Naive thymus-derived CD4-positive, alpha-beta T cell (primary cell): ENCODE measurements at regions not wholly inside any gene's neighbourhood (a gene's known extent, or its start where the extent isn't known, plus 50 kb on each side); places are given as distances from the start of the nearest gene placed in this dataset.

Experiments used
- ATAC-seq: fragments of 150-1000 bp; cut with Tn5 transposase; 2 replicates; pipeline ENCODE4 v1.10.0; 2021; ENCODE audit warnings: mild to moderate bottlenecking, moderate library complexity
- CTCF ChIA-PET: fragments of 350-600 bp; sonication (Branson Sonifier 250); formaldehyde crosslinking; loops from one replicate; lab custom pipeline; 2021; ENCODE audit warnings: antibody characterized with exemption; lab: Charles Lee
- POLR2A ChIA-PET: fragments of 350-600 bp; sonication (Branson Sonifier 250); formaldehyde crosslinking; loops from one replicate; lab custom pipeline; 2021; ENCODE audit warnings: antibody characterized with exemption, inconsistent platforms; lab: Charles Lee
- DNase-seq, 9 donors: peaks; one replicate each; pipeline versions ENCODE4 v3.0.0 to v3.0.0-alpha.2; 2020 to 2022; ENCODE audit warnings: mixed read lengths in 1 of 9
- H3K27ac ChIP-seq: one replicate; pipeline ENCODE4 v1.7.0; 2013; ENCODE audit warnings: mild to moderate bottlenecking, low read depth, low read length, moderate library complexity
- H3K27me3 ChIP-seq, 2 donors: one replicate each; pipeline ENCODE4 v1.7.0; 2013; ENCODE audit warnings: low read length in 2 of 2, mild to moderate bottlenecking in 2 of 2, moderate library complexity in 2 of 2; ENCODE audit not compliant: control insufficient read depth in 2 of 2, insufficient read depth in 2 of 2
- H3K36me3 ChIP-seq, 3 experiments: 1 replicate in 2 of 3; 2 replicates in 1 of 3; pipeline ENCODE4 v1.7.0; 2013; ENCODE audit warnings: low read length in 3 of 3, mild to moderate bottlenecking in 3 of 3, moderate library complexity in 1 of 3; ENCODE audit not compliant: insufficient read depth in 3 of 3, control insufficient read depth in 2 of 3
- H3K4me1 ChIP-seq, 2 donors: one replicate each; pipeline ENCODE4 v1.7.0; 2013; ENCODE audit warnings: low read length in 2 of 2, mild to moderate bottlenecking in 2 of 2, moderate library complexity in 1 of 2; ENCODE audit not compliant: control insufficient read depth in 2 of 2, insufficient read depth in 2 of 2
- H3K4me3 ChIP-seq: 2 replicates; pipeline ENCODE4 v1.7.0; 2013; ENCODE audit warnings: mild to moderate bottlenecking, low read length
- H3K9me3 ChIP-seq, 3 experiments: 1 replicate in 2 of 3; 2 replicates in 1 of 3; pipeline ENCODE4 v1.7.0; 2013; ENCODE audit warnings: low read length in 3 of 3; ENCODE audit not compliant: control insufficient read depth in 2 of 3
- H3K27ac Mint-ChIP-seq, 9 donors: one replicate each; pipeline ENCODE4 v1.8.0; 2020 to 2022; ENCODE audit warnings: mixed read lengths in 9 of 9, mild to moderate bottlenecking in 8 of 9, moderate library complexity in 5 of 9, inconsistent platforms in 2 of 9
- H3K27me3 Mint-ChIP-seq, 5 donors: one replicate each; pipeline ENCODE4 v1.8.0; 2021 to 2022; ENCODE audit warnings: mixed read lengths in 5 of 5, mild to moderate bottlenecking in 1 of 5
- H3K36me3 Mint-ChIP-seq, 5 donors: one replicate each; pipeline ENCODE4 v1.8.0; 2020 to 2022; ENCODE audit warnings: mixed read lengths in 5 of 5, mild to moderate bottlenecking in 3 of 5, inconsistent platforms in 1 of 5
- H3K4me1 Mint-ChIP-seq, 7 donors: one replicate each; pipeline ENCODE4 v1.8.0; 2020 to 2022; ENCODE audit warnings: mixed read lengths in 7 of 7, mild to moderate bottlenecking in 3 of 7, inconsistent platforms in 1 of 7
- H3K4me3 Mint-ChIP-seq, 10 donors: one replicate each; pipeline ENCODE4 v1.8.0; 2020 to 2022; ENCODE audit warnings: mild to moderate bottlenecking in 10 of 10, mixed read lengths in 10 of 10, moderate library complexity in 6 of 10, inconsistent platforms in 2 of 10
- H3K9me3 Mint-ChIP-seq, 11 donors: one replicate each; pipeline ENCODE4 v1.8.0; 2020 to 2022; ENCODE audit warnings: mixed read lengths in 11 of 11, mild to moderate bottlenecking in 4 of 11, inconsistent platforms in 1 of 11, moderate library complexity in 1 of 11
- intact Hi-C, 2 donors: fragments of 100-400 bp; cut with micrococcal nuclease; formaldehyde crosslinking; loops; one replicate each; pipeline ENCODE4 v1.15.1; 2023

DNA sequence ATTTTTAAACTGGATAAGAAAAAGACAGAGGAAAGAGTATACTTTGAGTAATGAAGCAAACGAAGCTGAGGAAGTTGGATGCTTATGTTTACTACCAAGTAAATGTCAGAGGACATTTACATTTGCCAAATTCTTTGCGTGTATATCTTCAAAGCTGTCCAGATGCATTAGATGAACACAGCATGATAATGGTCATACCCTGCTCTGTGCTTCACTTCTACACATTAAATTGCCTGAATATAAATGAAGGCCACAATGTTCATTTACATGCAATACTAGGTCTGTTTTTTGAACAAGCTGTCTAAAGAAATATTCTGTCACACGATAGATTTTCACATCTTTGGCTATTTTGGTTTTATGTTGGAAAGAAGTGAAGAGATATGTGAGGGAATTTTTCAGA lies 405.8 kb upstream of the ADAMTS9 start:
- no peaks in the 10 kb centered on the region for H3K4me1 Mint-ChIP-seq
- H3K36me3 ChIP-seq: no peaks in the 10 kb centered on the region
- ATAC-seq (no peak), DNase-seq (no peak)
- H3K9me3 ChIP-seq: no peaks in the 10 kb centered on the region
- no peaks in the 10 kb centered on the region for H3K27me3 Mint-ChIP-seq
- no peaks in the 10 kb centered on the region for H3K4me1 ChIP-seq
- intact Hi-C loops: no loop called here
- POLR2A ChIA-PET: no interaction called here
- H3K4me3 Mint-ChIP-seq: no peak overlapping the region
- H3K27ac ChIP-seq: no peak overlapping the region
- CTCF ChIA-PET: no interaction called here
- no peaks in the 10 kb centered on the region for H3K36me3 Mint-ChIP-seq
- H3K27ac Mint-ChIP-seq: no peak overlapping the region
- no peak overlapping the region for H3K4me3 ChIP-seq
- H3K9me3 Mint-ChIP-seq: peaks cover 0 to 6% (median 0%) of the 10 kb centered on the region in 11 donors
- no peaks in the 10 kb centered on the region for H3K27me3 ChIP-seq

DNA sequence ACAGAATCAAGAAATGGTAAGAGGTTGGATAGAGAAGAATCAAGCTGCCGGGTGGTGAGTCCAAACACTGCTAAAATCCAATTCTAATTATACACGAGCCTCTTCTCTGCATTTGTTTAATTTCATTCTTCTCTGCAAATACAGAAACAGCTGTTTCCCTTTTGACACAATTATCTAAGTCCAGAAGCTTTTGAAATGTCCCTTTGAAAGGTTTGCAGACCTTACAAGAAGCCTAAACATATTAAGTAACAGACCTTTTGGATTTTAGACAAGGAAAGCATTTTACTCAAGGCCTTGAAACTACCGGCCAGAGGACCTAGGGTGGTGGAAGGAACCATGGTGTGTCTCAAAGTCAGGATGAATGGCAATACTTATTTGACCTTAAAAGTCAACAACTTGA lies 403.8 kb upstream of the ADAMTS9 start:
- CTCF ChIA-PET: no interaction called here
- H3K4me1 Mint-ChIP-seq: no peaks in the 10 kb centered on the region
- H3K4me1 ChIP-seq: no peaks in the 10 kb centered on the region

DNA sequence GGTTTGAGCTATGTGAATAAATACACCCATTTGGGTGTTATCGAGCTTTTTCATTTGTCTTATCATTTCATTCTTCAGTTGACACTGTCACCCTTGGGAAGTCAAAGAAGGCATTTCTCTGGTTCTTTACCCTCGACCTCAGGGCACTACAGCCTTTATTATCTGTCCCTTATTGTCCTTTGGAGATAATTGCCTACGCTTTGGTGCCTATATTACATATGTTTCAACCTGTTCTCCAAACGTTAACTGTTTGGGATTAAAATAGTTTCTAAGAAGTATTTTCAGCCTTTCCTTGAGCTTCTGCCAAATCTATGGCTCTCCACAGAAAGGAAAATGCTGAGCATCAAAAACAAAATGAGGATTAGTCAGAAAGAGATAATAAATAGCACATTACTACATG lies 395.4 kb upstream of the ADAMTS9 start:
- Histone ChIP-seq H3K27ac (no peak overlapping the region), H3K36me3 (no peaks in the 10 kb centered on the region), H3K4me1 (no peaks in the 10 kb centered on the region), H3K4me3 (no peak overlapping the region), H3K9me3 (no peaks in the 10 kb centered on the region), H3K27me3 (no peaks in the 10 kb centered on the region)
- DNase-seq: no peak
- Mint-ChIP-seq H3K36me3 (no peaks in the 10 kb centered on the region), H3K27ac (no peak overlapping the region), H3K9me3 (peaks cover 1 to 13% (median 7%) of the 10 kb centered on the region in 11 donors), H3K4me1 (no peaks in the 10 kb centered on the region), H3K27me3 (no peaks in the 10 kb centered on the region), H3K4me3 (no peak overlapping the region)
- intact Hi-C loops: no loop called here
- no peak for ATAC-seq
- ChIA-PET CTCF (no interaction called here), POLR2A (no interaction called here)

More for the DNA sequence above, 403.8 kb upstream of the ADAMTS9 start:
- no peaks in the 10 kb centered on the region for H3K36me3 Mint-ChIP-seq
- no peaks in the 10 kb centered on the region for H3K9me3 ChIP-seq
- no peaks in the 10 kb centered on the region for H3K27me3 Mint-ChIP-seq
- intact Hi-C loops: no loop called here
- H3K9me3 Mint-ChIP-seq: peaks cover 0 to 11% (median 3%) of the 10 kb centered on the region in 11 donors
- no peaks in the 10 kb centered on the region for H3K27me3 ChIP-seq
- no peak overlapping the region for H3K4me3 Mint-ChIP-seq
- POLR2A ChIA-PET: no interaction called here
- H3K36me3 ChIP-seq: no peaks in the 10 kb centered on the region
- H3K27ac Mint-ChIP-seq: no peak overlapping the region
- ATAC-seq: no peak
- H3K4me3 ChIP-seq: no peak overlapping the region
- DNase-seq: no peak
- no peak overlapping the region for H3K27ac ChIP-seq

DNA sequence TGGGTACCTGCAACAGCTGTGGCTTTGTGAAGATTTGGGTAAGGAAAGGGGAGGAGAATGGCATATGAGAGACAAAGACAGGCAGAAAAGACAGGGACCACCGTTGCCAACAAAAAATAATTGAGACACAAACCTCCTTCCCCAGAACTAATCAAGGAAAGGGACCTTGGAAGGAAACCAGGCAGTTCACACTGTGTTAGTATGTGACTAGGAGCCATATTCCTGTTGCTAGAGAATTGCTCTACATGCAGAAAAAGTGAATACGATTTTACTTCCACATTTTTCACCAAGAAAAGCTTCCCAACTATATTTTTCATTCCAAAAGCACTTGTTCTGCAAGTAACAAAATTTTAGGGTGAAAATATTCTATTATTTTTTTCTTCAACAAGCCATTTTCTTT lies 393.7 kb upstream of the ADAMTS9 start:
- intact Hi-C loops: no loop called here
- H3K36me3 ChIP-seq: no peaks in the 10 kb centered on the region
- Mint-ChIP-seq H3K27ac (no peak overlapping the region), H3K27me3 (no peaks in the 10 kb centered on the region), H3K4me1 (no peaks in the 10 kb centered on the region), H3K9me3 (peaks cover 2 to 13% (median 8%) of the 10 kb centered on the region in 11 donors), H3K4me3 (no peak overlapping the region), H3K36me3 (no peaks in the 10 kb centered on the region)
- ChIA-PET POLR2A (no interaction called here), CTCF (no interaction called here)
- no peaks in the 10 kb centered on the region for H3K9me3 ChIP-seq
- DNase-seq (no peak), ATAC-seq (no peak)
- no peak overlapping the region for H3K4me3 ChIP-seq
- no peaks in the 10 kb centered on the region for H3K27me3 ChIP-seq
- H3K27ac ChIP-seq: no peak overlapping the region
- H3K4me1 ChIP-seq: no peaks in the 10 kb centered on the region

DNA sequence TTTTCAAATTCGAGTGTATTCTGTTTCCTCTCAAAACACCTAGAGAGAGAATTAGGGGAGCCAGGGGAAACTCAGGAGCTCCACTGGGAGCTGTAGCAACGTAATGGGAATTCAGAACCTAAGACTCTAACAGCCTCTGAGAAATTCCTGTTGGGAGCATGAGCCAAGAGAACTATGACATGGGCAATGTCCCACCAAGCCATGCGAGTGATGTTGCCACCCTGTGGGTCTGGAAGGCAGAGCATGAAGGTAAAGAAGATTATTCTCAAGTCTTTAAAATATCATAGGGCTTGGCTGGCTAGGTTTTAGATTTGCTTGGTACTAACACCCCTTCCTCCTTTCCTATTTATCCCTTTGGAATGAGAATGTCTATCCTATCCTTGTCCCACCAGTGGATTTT lies 392.6 kb upstream of the ADAMTS9 start:
- Mint-ChIP-seq H3K27ac (no peak overlapping the region), H3K27me3 (no peaks in the 10 kb centered on the region), H3K4me3 (no peak overlapping the region), H3K9me3 (peaks cover 2 to 17% (median 8%) of the 10 kb centered on the region in 11 donors), H3K36me3 (no peaks in the 10 kb centered on the region), H3K4me1 (no peaks in the 10 kb centered on the region)
- Histone ChIP-seq H3K9me3 (no peaks in the 10 kb centered on the region), H3K27ac (no peak overlapping the region), H3K4me1 (no peaks in the 10 kb centered on the region), H3K4me3 (no peak overlapping the region), H3K27me3 (no peaks in the 10 kb centered on the region), H3K36me3 (no peaks in the 10 kb centered on the region)
- ATAC-seq: no peak
- ChIA-PET CTCF (no interaction called here), POLR2A (no interaction called here)
- intact Hi-C loops: no loop called here
- no peak for DNase-seq

DNA sequence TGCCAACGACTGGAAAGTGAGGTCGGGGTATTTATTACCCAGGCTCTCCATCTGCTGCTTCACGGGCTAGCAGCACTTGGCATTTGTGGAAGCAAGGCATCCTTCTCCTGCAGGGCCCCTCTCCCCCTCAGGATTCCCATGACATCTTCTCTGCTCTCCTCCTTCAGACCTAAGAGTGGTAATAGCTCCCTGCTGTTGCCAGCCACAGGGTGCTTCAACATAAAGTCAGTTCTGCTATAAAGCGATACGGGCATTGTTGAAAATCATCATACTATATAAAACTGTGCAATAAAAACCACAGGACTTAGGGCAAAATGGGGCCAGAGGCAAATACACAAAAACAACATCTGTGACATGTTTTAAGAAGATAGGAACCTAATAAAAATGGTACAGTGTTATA lies 391.8 kb upstream of the ADAMTS9 start:
- POLR2A ChIA-PET: no interaction called here

DNA sequence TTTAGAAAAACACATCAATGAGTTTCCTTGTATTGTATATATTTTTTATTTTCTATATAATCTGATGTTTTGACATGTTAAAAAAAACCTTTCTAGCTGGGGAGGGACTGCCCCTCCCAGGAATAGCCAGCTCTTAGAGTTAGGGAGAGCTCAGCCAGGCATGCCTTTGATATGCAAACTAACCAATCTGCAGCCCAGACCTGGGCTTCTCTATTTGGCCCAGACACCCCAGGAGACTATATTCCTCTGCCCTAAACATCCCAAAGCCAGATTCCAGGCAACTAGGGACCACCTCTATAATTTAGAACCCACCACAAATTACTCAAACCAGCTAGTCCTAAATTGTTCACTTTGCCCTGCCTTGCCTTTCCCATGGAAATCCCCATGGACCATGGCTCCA lies 390.9 kb upstream of the ADAMTS9 start:
- POLR2A ChIA-PET: no interaction called here
- intact Hi-C loops: no loop called here
- no peak for DNase-seq
- H3K36me3 ChIP-seq: no peaks in the 10 kb centered on the region
- H3K9me3 ChIP-seq: no peaks in the 10 kb centered on the region
- CTCF ChIA-PET: no interaction called here
- Mint-ChIP-seq H3K36me3 (no peaks in the 10 kb centered on the region), H3K27ac (no peak overlapping the region), H3K27me3 (no peaks in the 10 kb centered on the region), H3K9me3 (peaks cover 0 to 24% (median 9%) of the 10 kb centered on the region in 11 donors), H3K4me3 (no peak overlapping the region), H3K4me1 (no peaks in the 10 kb centered on the region)
- H3K27me3 ChIP-seq: no peaks in the 10 kb centered on the region
- no peak overlapping the region for H3K27ac ChIP-seq
- ATAC-seq: no peak
- no peak overlapping the region for H3K4me3 ChIP-seq
- H3K4me1 ChIP-seq: no peaks in the 10 kb centered on the region

More for the DNA sequence above, 391.8 kb upstream of the ADAMTS9 start:
- intact Hi-C loops: no loop called here
- no peak overlapping the region for H3K4me3 Mint-ChIP-seq
- no peak overlapping the region for H3K27ac Mint-ChIP-seq
- peaks cover 0 to 17% (median 7%) of the 10 kb centered on the region in 11 donors for H3K9me3 Mint-ChIP-seq
- no peaks in the 10 kb centered on the region for H3K27me3 Mint-ChIP-seq
- no peak overlapping the region for H3K27ac ChIP-seq
- ATAC-seq (no peak), DNase-seq (no peak)
- H3K4me3 ChIP-seq: no peak overlapping the region
- CTCF ChIA-PET: no interaction called here
- no peaks in the 10 kb centered on the region for H3K36me3 Mint-ChIP-seq
- no peaks in the 10 kb centered on the region for H3K4me1 Mint-ChIP-seq
- H3K36me3 ChIP-seq: no peaks in the 10 kb centered on the region
- no peaks in the 10 kb centered on the region for H3K4me1 ChIP-seq
- H3K9me3 ChIP-seq: no peaks in the 10 kb centered on the region
- H3K27me3 ChIP-seq: no peaks in the 10 kb centered on the region
